ENCODE measurements at regions not wholly inside any gene's neighbourhood (a gene's known extent, or its start where the extent isn't known, plus 50 kb on each side); places are given as distances from the start of the nearest gene placed in this dataset.

- no peaks in the 10 kb centered on the region for H3K9me3 ChIP-seq (ENCODE audit: low read depth)
- no peak overlapping the region for H3K9ac ChIP-seq
- Mint-ChIP-seq H3K9me3 (peaks cover 18% of the 10 kb centered on the region), H3K4me1 (no peaks in the 10 kb centered on the region), H3K36me3 (no peaks in the 10 kb centered on the region), H3K27me3 (ENCODE audit: insufficient read depth, low read depth) (no peaks in the 10 kb centered on the region), H3K4me3 (no peak overlapping the region), H3K27ac (no peak overlapping the region)
- no peaks in the 10 kb centered on the region for H3K4me1 ChIP-seq
- no peaks in the 10 kb centered on the region for H3F3A ChIP-seq (ENCODE audit: low read depth)
- H3K4me2 ChIP-seq, result no peak overlapping the region
- TF ChIP-seq CTCF (IDR thresholded peaks at IDR 0.05) (no peak), EZH2phosphoT487 (IDR thresholded peaks at IDR 0.05) (no peak), EZH2 (IDR thresholded peaks at IDR 0.05) (no peak)
- H3K4me3 ChIP-seq, result no peak overlapping the region
- H3K27me3 ChIP-seq, result no peaks in the 10 kb centered on the region
- no peaks in the 10 kb centered on the region for H4K20me1 ChIP-seq (ENCODE audit: low read depth)
- DNase-seq (ENCODE audit: low spot score), result no peak
- no peak overlapping the region for H2AFZ ChIP-seq (replicated peaks)
- H3K79me2 ChIP-seq (ENCODE audit: low read depth), result no peaks in the 10 kb centered on the region
- H3K27ac ChIP-seq, result no peak overlapping the region
- no peaks in the 10 kb centered on the region for H3K36me3 ChIP-seq
Measured at GRCh38 chr12:85656561-85656960, 179.6 kb downstream of the RASSF9 start.

GRCh38 chr12:85657251-85657650 lies 179.0 kb downstream of the RASSF9 start:
- Histone ChIP-seq H3K9ac (no peak overlapping the region), H3K27ac (no peak overlapping the region)
- no peak for TF ChIP-seq CTCF (IDR thresholded peaks at IDR 0.05)
- no peak for TF ChIP-seq EZH2 (IDR thresholded peaks at IDR 0.05)
- TF ChIP-seq EZH2phosphoT487 (IDR thresholded peaks at IDR 0.05), result no peak

GRCh38 chr12:85657836-85658630 lies 178.2 kb downstream of the RASSF9 start:
- H3K36me3 Mint-ChIP-seq, result no peaks in the 10 kb centered on the region
- Histone ChIP-seq H3F3A (ENCODE audit: low read depth) (no peaks in the 10 kb centered on the region), H3K4me2 (no peak overlapping the region), H3K9ac (no peak overlapping the region), H3K79me2 (ENCODE audit: low read depth) (no peaks in the 10 kb centered on the region), H3K9me3 (ENCODE audit: low read depth) (no peaks in the 10 kb centered on the region), H3K27ac (no peak overlapping the region), H3K36me3 (no peaks in the 10 kb centered on the region), H3K27me3 (no peaks in the 10 kb centered on the region), H4K20me1 (ENCODE audit: low read depth) (no peaks in the 10 kb centered on the region), H3K4me3 (no peak overlapping the region), H2AFZ (replicated peaks) (no peak overlapping the region), H3K4me1 (no peaks in the 10 kb centered on the region)
- peaks cover 11% of the 10 kb centered on the region for H3K9me3 Mint-ChIP-seq
- no peaks in the 10 kb centered on the region for H3K4me1 Mint-ChIP-seq
- no peaks in the 10 kb centered on the region for H3K27me3 Mint-ChIP-seq (ENCODE audit: insufficient read depth, low read depth)
- no peak overlapping the region for H3K4me3 Mint-ChIP-seq
- H3K27ac Mint-ChIP-seq, result no peak overlapping the region
- TF ChIP-seq EZH2phosphoT487 (IDR thresholded peaks at IDR 0.05) (no peak), CTCF (IDR thresholded peaks at IDR 0.05) (no peak), EZH2 (IDR thresholded peaks at IDR 0.05) (no peak)
- no peak for DNase-seq (ENCODE audit: low spot score)

More at GRCh38 chr12:85657251-85657650, 179.0 kb downstream of the RASSF9 start:
- Histone ChIP-seq H3K4me2 (no peak overlapping the region), H3K4me3 (no peak overlapping the region), H3K79me2 (ENCODE audit: low read depth) (no peaks in the 10 kb centered on the region), H3K9me3 (ENCODE audit: low read depth) (no peaks in the 10 kb centered on the region), H3K27me3 (no peaks in the 10 kb centered on the region), H3K36me3 (no peaks in the 10 kb centered on the region), H3K4me1 (no peaks in the 10 kb centered on the region), H2AFZ (replicated peaks) (no peak overlapping the region), H4K20me1 (ENCODE audit: low read depth) (no peaks in the 10 kb centered on the region), H3F3A (ENCODE audit: low read depth) (no peaks in the 10 kb centered on the region)
- DNase-seq (ENCODE audit: low spot score), result no peak
- no peaks in the 10 kb centered on the region for H3K36me3 Mint-ChIP-seq
- no peaks in the 10 kb centered on the region for H3K4me1 Mint-ChIP-seq
- H3K27ac Mint-ChIP-seq, result no peak overlapping the region
- H3K27me3 Mint-ChIP-seq (ENCODE audit: insufficient read depth, low read depth), result no peaks in the 10 kb centered on the region
- H3K4me3 Mint-ChIP-seq, result no peak overlapping the region
- peaks cover 16% of the 10 kb centered on the region for H3K9me3 Mint-ChIP-seq

Measured in neural progenitor cell (in vitro differentiated cells).